Fibroblast of lung (primary cell): ENCODE measurements at regions not wholly inside any gene's neighbourhood (a gene's known extent, or its start where the extent isn't known, plus 50 kb on each side); places are given as distances from the start of the nearest gene placed in this dataset.

Source experiments
- DNase-seq, 2 donors: peaks; one replicate each; pipeline versions ENCODE4 v3.0.0 to v3.0.0-alpha.2; 2010; ENCODE audit warnings: low read depth in 2 of 2
- H2AFZ ChIP-seq: 2 replicates; pipeline ENCODE4 v1.5.1; 2012; ENCODE audit warnings: low read length, control low read depth, inconsistent platforms
- H3K27ac ChIP-seq: 2 replicates; pipeline ENCODE4 v1.5.1; 2011; ENCODE audit warnings: low read length, control low read depth; ENCODE audit not compliant: insufficient read depth
- H3K27me3 ChIP-seq: 2 replicates; pipeline ENCODE4 v1.5.1; 2011; ENCODE audit warnings: mild to moderate bottlenecking, low read length; ENCODE audit not compliant: control insufficient read depth, insufficient read depth
- H3K36me3 ChIP-seq: 2 replicates; pipeline ENCODE4 v1.5.1; 2011; ENCODE audit warnings: low read length; ENCODE audit not compliant: control insufficient read depth, insufficient read depth
- H3K4me1 ChIP-seq: 2 replicates; pipeline ENCODE4 v1.5.1; 2011; ENCODE audit warnings: low read length; ENCODE audit not compliant: control insufficient read depth, insufficient read depth; ENCODE audit errors: extremely low read depth
- H3K4me2 ChIP-seq: 2 replicates; pipeline ENCODE4 v1.5.1; 2011; ENCODE audit warnings: low read length, control low read depth; ENCODE audit not compliant: insufficient read depth; ENCODE audit errors: extremely low read depth
- H3K4me3 ChIP-seq, 4 experiments: fragments of 200-600 bp in 1 of 4; sonication (generic) in 1 of 4; replicated peaks in 1 of 4; 2 replicates each; pipeline ENCODE4 v1.5.1; 2011 to 2016; ENCODE audit warnings: low read length in 4 of 4, low read depth in 3 of 4, mild to moderate bottlenecking in 3 of 4, control low read depth in 2 of 4, inconsistent platforms in 1 of 4, mixed read lengths in 1 of 4; ENCODE audit not compliant: insufficient read depth in 1 of 4; ENCODE audit errors: control extremely low read depth in 1 of 4
- H3K79me2 ChIP-seq: 2 replicates; pipeline ENCODE4 v1.5.1; 2012; ENCODE audit warnings: mild to moderate bottlenecking, low read length, inconsistent platforms; ENCODE audit not compliant: control insufficient read depth, insufficient read depth
- H3K9ac ChIP-seq: 2 replicates; pipeline ENCODE4 v1.5.1; 2011; ENCODE audit warnings: mild to moderate bottlenecking, low read length, control low read depth; ENCODE audit not compliant: insufficient read depth
- H3K9me3 ChIP-seq: 2 replicates; pipeline ENCODE4 v1.5.1; 2012; ENCODE audit warnings: low read depth, low read length; ENCODE audit not compliant: control insufficient read depth, insufficient read depth
- H4K20me1 ChIP-seq: 2 replicates; pipeline ENCODE4 v1.5.1; 2011; ENCODE audit warnings: low read length; ENCODE audit not compliant: control insufficient read depth, insufficient read depth; ENCODE audit errors: extremely low read depth
- CTCF ChIP-seq, 2 donors: IDR thresholded peaks in 1 of 2; conservative IDR thresholded peaks in 1 of 2; 1 replicate in 1 of 2; 2 replicates in 1 of 2; pipeline ENCODE4 v1.5.1; 2011 to 2012; ENCODE audit warnings: low read length in 2 of 2, control low read depth in 1 of 2, inconsistent platforms in 1 of 2, low read depth in 1 of 2, mild to moderate bottlenecking in 1 of 2
- EZH2 ChIP-seq: IDR thresholded peaks from 2 replicates; pipeline ENCODE4 v1.5.1; 2012; ENCODE audit warnings: low read length, control low read depth, mild to moderate bottlenecking; ENCODE audit errors: missing control alignments

- TF ChIP-seq EZH2, result no peak
- TF ChIP-seq CTCF (conservative IDR thresholded peaks at IDR 0.05 in 1 of 2, IDR thresholded peaks at IDR 0.05 in 1 of 2; ENCODE audit: low read depth in 1 of 2, low read length in 2 of 2), result no peak
- no peak overlapping the region for H3K9ac ChIP-seq
- no peak for DNase-seq
- no peaks in the 10 kb centered on the region for H3K27me3 ChIP-seq
- H3K4me3 ChIP-seq, result no peak overlapping the region
- H3K79me2 ChIP-seq, result no peaks in the 10 kb centered on the region
- H3K36me3 ChIP-seq, result no peaks in the 10 kb centered on the region
- H3K27ac ChIP-seq, result no peak overlapping the region
- no peaks in the 10 kb centered on the region for H3K9me3 ChIP-seq
- H3K4me1 ChIP-seq, result no peaks in the 10 kb centered on the region
- H2AFZ ChIP-seq, result no peak overlapping the region
- no peaks in the 10 kb centered on the region for H4K20me1 ChIP-seq
- H3K4me2 ChIP-seq, result no peak overlapping the region
Measured at GRCh38 chr14:98175436-98175835, 1096.6 kb downstream of the BCL11B start.

DNA sequence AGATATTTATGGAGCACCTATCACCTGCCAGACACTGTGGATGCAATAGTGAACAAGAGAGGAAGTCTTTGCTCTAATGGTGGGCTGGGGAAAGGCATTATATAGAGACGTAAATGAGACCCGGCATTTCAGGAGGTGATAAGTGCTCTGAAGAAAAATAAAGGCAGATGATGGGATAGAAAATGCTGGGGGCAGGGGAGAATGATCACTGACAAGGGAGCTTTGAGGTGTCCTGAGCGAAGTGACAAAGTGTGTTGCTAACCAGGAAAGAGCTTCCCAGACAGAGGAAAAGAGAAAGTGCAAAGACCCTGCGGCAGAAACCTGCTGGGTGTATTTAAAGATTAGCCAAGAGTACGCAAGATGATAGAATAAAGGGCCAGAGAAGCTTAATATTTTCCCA, 1096.1 kb downstream of the BCL11B start:
- Histone ChIP-seq H4K20me1 (no peaks in the 10 kb centered on the region), H3K9me3 (no peaks in the 10 kb centered on the region), H3K4me3 (no peak overlapping the region), H3K4me2 (no peak overlapping the region), H3K4me1 (no peaks in the 10 kb centered on the region), H3K9ac (no peak overlapping the region), H2AFZ (no peak overlapping the region), H3K27me3 (no peaks in the 10 kb centered on the region), H3K79me2 (no peaks in the 10 kb centered on the region), H3K27ac (no peak overlapping the region), H3K36me3 (no peaks in the 10 kb centered on the region)
- no peak for DNase-seq
- TF ChIP-seq EZH2 (no peak), CTCF (conservative IDR thresholded peaks at IDR 0.05 in 1 of 2, IDR thresholded peaks at IDR 0.05 in 1 of 2; ENCODE audit: low read depth in 1 of 2, low read length in 2 of 2) (no peak)

DNA sequence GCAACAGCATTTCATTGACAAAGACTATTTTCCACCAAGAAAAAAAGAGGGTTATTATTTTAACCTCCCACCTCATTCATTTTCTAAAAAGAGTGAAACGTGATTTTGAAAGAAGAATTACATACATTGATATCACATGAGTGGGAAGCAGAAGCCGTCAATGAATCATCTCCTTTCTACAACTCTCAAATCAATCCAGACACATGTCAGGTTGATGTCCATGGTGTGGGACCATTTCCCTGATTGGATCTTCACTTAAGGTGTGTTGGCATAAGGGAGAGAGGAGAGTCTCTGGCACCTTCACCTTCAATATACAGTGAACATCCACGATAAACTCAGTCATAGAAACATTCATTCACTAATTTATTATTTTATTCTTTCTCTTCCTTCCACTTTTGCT, 1095.1 kb downstream of the BCL11B start:
- Histone ChIP-seq H3K4me3 (no peak overlapping the region), H3K27me3 (no peaks in the 10 kb centered on the region), H4K20me1 (no peaks in the 10 kb centered on the region), H3K9ac (no peak overlapping the region), H3K36me3 (no peaks in the 10 kb centered on the region), H3K4me1 (no peaks in the 10 kb centered on the region), H3K79me2 (no peaks in the 10 kb centered on the region), H3K4me2 (no peak overlapping the region), H3K27ac (no peak overlapping the region), H3K9me3 (no peaks in the 10 kb centered on the region), H2AFZ (no peak overlapping the region)
- no peak for TF ChIP-seq EZH2
- DNase-seq, result no peak
